ENCODE measurements at regions not wholly inside any gene's neighbourhood (a gene's known extent, or its start where the extent isn't known, plus 50 kb on each side); places are given as distances from the start of the nearest gene placed in this dataset.

DNA sequence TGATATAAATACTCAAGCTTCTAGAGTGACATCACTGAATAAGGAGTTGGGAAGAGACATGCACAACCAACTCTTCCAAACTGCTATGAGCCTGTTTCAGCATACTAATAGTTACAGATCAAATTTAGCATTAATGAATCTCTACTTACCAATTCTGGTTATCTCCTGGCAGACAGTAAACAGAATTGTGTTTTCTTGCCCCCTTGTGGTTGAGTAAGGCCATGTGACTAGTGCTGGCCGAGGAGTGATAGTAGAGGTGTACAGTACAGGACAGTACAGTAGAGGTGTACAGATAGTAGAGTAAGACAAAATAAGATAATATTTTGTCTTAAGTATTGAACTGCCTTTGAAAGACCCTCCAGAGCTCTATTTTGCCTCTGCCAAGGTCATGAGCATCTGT, 681.4 kb downstream of the GABRG1 start:
- no peak overlapping the region for H3K4me3 ChIP-seq
- H4K20me1 ChIP-seq (ENCODE audit: control insufficient read depth, insufficient read depth): no peaks in the 10 kb centered on the region
- H2AFZ ChIP-seq (ENCODE audit: control insufficient read depth, low read depth, low read length): no peak overlapping the region
- H3K27me3 ChIP-seq (replicated peaks in 1 of 2; ENCODE audit: control insufficient read depth in 2 of 2, insufficient read depth in 2 of 2, low read length in 1 of 2): no peaks in the 10 kb centered on the region
- RAD21 ChIA-PET (ENCODE audit: unreplicated experiment): no interaction called here
- FAIRE-seq: peak; percentile 38
- H3K79me2 ChIP-seq (ENCODE audit: control insufficient read depth, insufficient read depth, low read length): no peaks in the 10 kb centered on the region
- DNase-seq (ENCODE audit: low read depth, low spot score): no peak
- no peaks in the 10 kb centered on the region for H3K36me3 ChIP-seq (ENCODE audit: control insufficient read depth in 2 of 2, insufficient read depth in 2 of 2, low read length in 1 of 2)
- H3K9me3 ChIP-seq (replicated peaks; ENCODE audit: control insufficient read depth, insufficient read depth, low read length): no peaks in the 10 kb centered on the region
- in situ Hi-C loops (cut with MboI): no loop called here
- no peak overlapping the region for H3K4me2 ChIP-seq (ENCODE audit: control insufficient read depth, insufficient read depth)
- ATAC-seq: peak; percentile 84
- WGBS (ENCODE audit: insufficient coverage, insufficient replicate concordance, low lambda C conversion rate, missing lambda C conversion rate): 0% methylated on average over 1 of the region's 1 CpG
- H3K9ac ChIP-seq (ENCODE audit: control insufficient read depth, insufficient read depth, low read length): no peak overlapping the region
- SMC1A ChIA-PET (ENCODE audit: uncharacterized antibody, unreplicated experiment): interaction anchor here (0.6 to 1.0 kb wide), 2 partner anchors 330 to 514 kb away, joined by 3 to 5 read pairs; no protein-coding TSS in a partner anchor
- BruUV-seq (replicated peaks): no TSS peak
- H3K27ac ChIP-seq (ENCODE audit: control insufficient read depth, insufficient read depth): no peak overlapping the region
- TF ChIP-seq RAD21 (IDR thresholded peaks at IDR 0.05; ENCODE audit: insufficient read depth, low read depth, low read length) (peak; percentile 76), SMC3 (IDR thresholded peaks at IDR 0.05; ENCODE audit: borderline replicate concordance, low read length) (peak; percentile 53)
- TF ChIP-seq, protein P1, sequence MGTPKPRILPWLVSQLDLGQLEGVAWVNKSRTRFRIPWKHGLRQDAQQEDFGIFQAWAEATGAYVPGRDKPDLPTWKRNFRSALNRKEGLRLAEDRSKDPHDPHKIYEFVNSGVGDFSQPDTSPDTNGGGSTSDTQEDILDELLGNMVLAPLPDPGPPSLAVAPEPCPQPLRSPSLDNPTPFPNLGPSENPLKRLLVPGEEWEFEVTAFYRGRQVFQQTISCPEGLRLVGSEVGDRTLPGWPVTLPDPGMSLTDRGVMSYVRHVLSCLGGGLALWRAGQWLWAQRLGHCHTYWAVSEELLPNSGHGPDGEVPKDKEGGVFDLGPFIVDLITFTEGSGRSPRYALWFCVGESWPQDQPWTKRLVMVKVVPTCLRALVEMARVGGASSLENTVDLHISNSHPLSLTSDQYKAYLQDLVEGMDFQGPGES (IDR thresholded peaks at IDR 0.05): no peak
- TF ChIP-seq, protein P2, sequence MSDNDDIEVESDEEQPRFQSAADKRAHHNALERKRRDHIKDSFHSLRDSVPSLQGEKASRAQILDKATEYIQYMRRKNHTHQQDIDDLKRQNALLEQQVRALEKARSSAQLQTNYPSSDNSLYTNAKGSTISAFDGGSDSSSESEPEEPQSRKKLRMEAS (IDR thresholded peaks at IDR 0.05; ENCODE audit: low read depth, low read length): no peak
- TF ChIP-seq, protein P3, sequence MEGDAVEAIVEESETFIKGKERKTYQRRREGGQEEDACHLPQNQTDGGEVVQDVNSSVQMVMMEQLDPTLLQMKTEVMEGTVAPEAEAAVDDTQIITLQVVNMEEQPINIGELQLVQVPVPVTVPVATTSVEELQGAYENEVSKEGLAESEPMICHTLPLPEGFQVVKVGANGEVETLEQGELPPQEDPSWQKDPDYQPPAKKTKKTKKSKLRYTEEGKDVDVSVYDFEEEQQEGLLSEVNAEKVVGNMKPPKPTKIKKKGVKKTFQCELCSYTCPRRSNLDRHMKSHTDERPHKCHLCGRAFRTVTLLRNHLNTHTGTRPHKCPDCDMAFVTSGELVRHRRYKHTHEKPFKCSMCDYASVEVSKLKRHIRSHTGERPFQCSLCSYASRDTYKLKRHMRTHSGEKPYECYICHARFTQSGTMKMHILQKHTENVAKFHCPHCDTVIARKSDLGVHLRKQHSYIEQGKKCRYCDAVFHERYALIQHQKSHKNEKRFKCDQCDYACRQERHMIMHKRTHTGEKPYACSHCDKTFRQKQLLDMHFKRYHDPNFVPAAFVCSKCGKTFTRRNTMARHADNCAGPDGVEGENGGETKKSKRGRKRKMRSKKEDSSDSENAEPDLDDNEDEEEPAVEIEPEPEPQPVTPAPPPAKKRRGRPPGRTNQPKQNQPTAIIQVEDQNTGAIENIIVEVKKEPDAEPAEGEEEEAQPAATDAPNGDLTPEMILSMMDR (IDR thresholded peaks at IDR 0.05 in 2 of 3, conservative IDR thresholded peaks at IDR 0.05 in 1 of 3; ENCODE audit: control insufficient read depth in 2 of 3, extremely low read depth in 1 of 3, insufficient read depth in 1 of 3, low read depth in 3 of 3, low read length in 3 of 3): peak in 2 of 3 experiments; percentile 33; a peak in 2 of 6 replicates
- TF ChIP-seq, protein P4, sequence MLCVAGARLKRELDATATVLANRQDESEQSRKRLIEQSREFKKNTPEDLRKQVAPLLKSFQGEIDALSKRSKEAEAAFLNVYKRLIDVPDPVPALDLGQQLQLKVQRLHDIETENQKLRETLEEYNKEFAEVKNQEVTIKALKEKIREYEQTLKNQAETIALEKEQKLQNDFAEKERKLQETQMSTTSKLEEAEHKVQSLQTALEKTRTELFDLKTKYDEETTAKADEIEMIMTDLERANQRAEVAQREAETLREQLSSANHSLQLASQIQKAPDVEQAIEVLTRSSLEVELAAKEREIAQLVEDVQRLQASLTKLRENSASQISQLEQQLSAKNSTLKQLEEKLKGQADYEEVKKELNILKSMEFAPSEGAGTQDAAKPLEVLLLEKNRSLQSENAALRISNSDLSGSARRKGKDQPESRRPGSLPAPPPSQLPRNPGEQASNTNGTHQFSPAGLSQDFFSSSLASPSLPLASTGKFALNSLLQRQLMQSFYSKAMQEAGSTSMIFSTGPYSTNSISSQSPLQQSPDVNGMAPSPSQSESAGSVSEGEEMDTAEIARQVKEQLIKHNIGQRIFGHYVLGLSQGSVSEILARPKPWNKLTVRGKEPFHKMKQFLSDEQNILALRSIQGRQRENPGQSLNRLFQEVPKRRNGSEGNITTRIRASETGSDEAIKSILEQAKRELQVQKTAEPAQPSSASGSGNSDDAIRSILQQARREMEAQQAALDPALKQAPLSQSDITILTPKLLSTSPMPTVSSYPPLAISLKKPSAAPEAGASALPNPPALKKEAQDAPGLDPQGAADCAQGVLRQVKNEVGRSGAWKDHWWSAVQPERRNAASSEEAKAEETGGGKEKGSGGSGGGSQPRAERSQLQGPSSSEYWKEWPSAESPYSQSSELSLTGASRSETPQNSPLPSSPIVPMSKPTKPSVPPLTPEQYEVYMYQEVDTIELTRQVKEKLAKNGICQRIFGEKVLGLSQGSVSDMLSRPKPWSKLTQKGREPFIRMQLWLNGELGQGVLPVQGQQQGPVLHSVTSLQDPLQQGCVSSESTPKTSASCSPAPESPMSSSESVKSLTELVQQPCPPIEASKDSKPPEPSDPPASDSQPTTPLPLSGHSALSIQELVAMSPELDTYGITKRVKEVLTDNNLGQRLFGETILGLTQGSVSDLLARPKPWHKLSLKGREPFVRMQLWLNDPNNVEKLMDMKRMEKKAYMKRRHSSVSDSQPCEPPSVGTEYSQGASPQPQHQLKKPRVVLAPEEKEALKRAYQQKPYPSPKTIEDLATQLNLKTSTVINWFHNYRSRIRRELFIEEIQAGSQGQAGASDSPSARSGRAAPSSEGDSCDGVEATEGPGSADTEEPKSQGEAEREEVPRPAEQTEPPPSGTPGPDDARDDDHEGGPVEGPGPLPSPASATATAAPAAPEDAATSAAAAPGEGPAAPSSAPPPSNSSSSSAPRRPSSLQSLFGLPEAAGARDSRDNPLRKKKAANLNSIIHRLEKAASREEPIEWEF (IDR thresholded peaks at IDR 0.05; ENCODE audit: insufficient replicate concordance, low read depth, low read length): no peak
- no peaks in the 10 kb centered on the region for H3K4me1 ChIP-seq (ENCODE audit: control insufficient read depth, insufficient read depth, low read length)
- intact Hi-C loops (cut with micrococcal nuclease; ENCODE audit: unreplicated experiment): loop anchor here (2.0 to 5.0 kb wide), 2 partner anchors 516 to 680 kb away; no protein-coding TSS in a partner anchor
- CTCF ChIA-PET: interaction anchor here (1.0 to 2.4 kb wide), 4 partner anchors 11 to 683 kb away, joined by 3 to 8 read pairs (median 6); no protein-coding TSS in a partner anchor
- POLR2A ChIA-PET: no interaction called here

All from GM12878 (cell line).